ENCODE measurements at regions not wholly inside any gene's neighbourhood (a gene's known extent, or its start where the extent isn't known, plus 50 kb on each side); places are given as distances from the start of the nearest gene placed in this dataset.

- TF ChIP-seq CHD7 (IDR thresholded peaks at IDR 0.05; ENCODE audit: insufficient replicate concordance, low read length): no peak
- no peak for TF ChIP-seq SUZ12 (IDR thresholded peaks at IDR 0.05; ENCODE audit: low read length)
- TF ChIP-seq EGR1 (IDR thresholded peaks at IDR 0.05; ENCODE audit: borderline replicate concordance, low read depth, low read length): no peak
- peak; percentile 71 to 80 for TF ChIP-seq RAD21 (IDR thresholded peaks at IDR 0.05 in 1 of 2, conservative IDR thresholded peaks at IDR 0.05 in 1 of 2; ENCODE audit: low read depth in 2 of 2, low read length in 2 of 2)
- TF ChIP-seq CTCF (IDR thresholded peaks at IDR 0.05; ENCODE audit: control extremely low read depth in 1 of 3, insufficient read depth in 1 of 3, low read depth in 1 of 3, low read length in 3 of 3): peak in 2 of 3 experiments; percentile 68 to 75; a peak in 3 of 4 replicates
- TF ChIP-seq CHD2 (IDR thresholded peaks at IDR 0.05; ENCODE audit: low read length): no peak
- TF ChIP-seq CBX5 (IDR thresholded peaks at IDR 0.05; ENCODE audit: low read depth, low read length): no peak
- TF ChIP-seq NANOG (IDR thresholded peaks at IDR 0.05; ENCODE audit: insufficient read depth, low read depth, low read length, poor library complexity, severe bottlenecking): no peak
Measured at GRCh38 chr10:84026821-84027257, 112.5 kb upstream of the GHITM start (continued).
